GM23338 (cell line): ENCODE measurements at regions not wholly inside any gene's neighbourhood (a gene's known extent, or its start where the extent isn't known, plus 50 kb on each side); places are given as distances from the start of the nearest gene placed in this dataset.

Source experiments
- ATAC-seq: fragments of 200-7000 bp; cut with Tn5 transposase; 3 replicates; pipeline ENCODE4 v1.9.1; 2020
- DNase-seq: peaks from one replicate; pipeline ENCODE4 v3.0.0-alpha.2; 2015; ENCODE audit warnings: low spot score
- H2AFZ ChIP-seq: fragments of 200-600 bp; sonication (generic); 2 replicates; pipeline ENCODE4 v1.8.0; 2016; ENCODE audit warnings: antibody characterized with exemption, mild to moderate bottlenecking, moderate library complexity
- H3F3A ChIP-seq: fragments of 200-600 bp; sonication (generic); replicated peaks from 2 replicates; pipeline ENCODE4 v1.8.0; 2017; ENCODE audit warnings: antibody characterized with exemption, mixed run types, low read depth
- H3K27ac ChIP-seq: fragments of 200-600 bp; sonication (generic); 2 replicates; pipeline ENCODE4 v1.6.1; 2016; ENCODE audit warnings: low read depth
- H3K27me3 ChIP-seq: fragments of 200-600 bp; sonication (generic); 2 replicates; pipeline ENCODE4 v1.8.0; 2016; ENCODE audit warnings: mild to moderate bottlenecking, mixed run types, moderate library complexity; ENCODE audit not compliant: insufficient read depth
- H3K36me3 ChIP-seq: fragments of 200-600 bp; sonication (generic); 2 replicates; pipeline ENCODE4 v1.8.0; 2016; ENCODE audit warnings: mild to moderate bottlenecking; ENCODE audit not compliant: insufficient read depth
- H3K4me1 ChIP-seq: fragments of 200-600 bp; sonication (generic); 2 replicates; pipeline ENCODE4 v1.8.0; 2016; ENCODE audit warnings: mild to moderate bottlenecking, moderate library complexity; ENCODE audit not compliant: insufficient read depth
- H3K4me2 ChIP-seq: fragments of 200-600 bp; sonication (generic); 2 replicates; pipeline ENCODE4 v1.7.1; 2017; ENCODE audit warnings: mixed run types
- H3K4me3 ChIP-seq: fragments of 200-600 bp; sonication (generic); 2 replicates; pipeline ENCODE4 v1.6.1; 2016; ENCODE audit warnings: mixed run types
- H3K79me2 ChIP-seq: fragments of 200-600 bp; sonication (generic); replicated peaks from 2 replicates; pipeline ENCODE4 v1.8.0; 2017; ENCODE audit warnings: mild to moderate bottlenecking; ENCODE audit not compliant: insufficient read depth
- H3K9me2 ChIP-seq: fragments of 200-600 bp; sonication (generic); 2 replicates; pipeline ENCODE4 v1.8.0; 2017; ENCODE audit not compliant: insufficient read depth
- H4K20me1 ChIP-seq: fragments of 200-600 bp; sonication (generic); replicated peaks from 2 replicates; pipeline ENCODE4 v1.8.0; 2017; ENCODE audit warnings: mild to moderate bottlenecking; ENCODE audit not compliant: insufficient read depth
- H3K27ac Mint-ChIP-seq: 2 replicates; pipeline ENCODE4 v1.8.0; 2020; ENCODE audit warnings: inconsistent platforms, mild to moderate bottlenecking, moderate library complexity, mixed read lengths
- H3K27me3 Mint-ChIP-seq: 3 replicates; pipeline ENCODE4 v1.8.0; 2022; ENCODE audit warnings: low read depth, mild to moderate bottlenecking, moderate library complexity, mixed read lengths, inconsistent platforms; ENCODE audit not compliant: insufficient read depth, poor library complexity
- H3K36me3 Mint-ChIP-seq: 3 replicates; pipeline ENCODE4 v1.8.0; 2021; ENCODE audit warnings: low read depth, mild to moderate bottlenecking, inconsistent platforms, moderate library complexity, mixed read lengths
- H3K4me1 Mint-ChIP-seq: 3 replicates; pipeline ENCODE4 v1.8.0; 2020; ENCODE audit warnings: mild to moderate bottlenecking, inconsistent platforms, mixed read lengths
- H3K4me3 Mint-ChIP-seq: 3 replicates; pipeline ENCODE4 v1.8.0; 2021; ENCODE audit warnings: moderate library complexity, mild to moderate bottlenecking, inconsistent platforms, mixed read lengths
- H3K9me3 Mint-ChIP-seq: 3 replicates; pipeline ENCODE4 v1.8.0; 2020; ENCODE audit warnings: moderate library complexity, mild to moderate bottlenecking, inconsistent platforms, mixed read lengths
- CREB1 ChIP-seq: fragments of 250-450 bp; sonication (Bioruptor Pico); IDR thresholded peaks from 2 replicates; pipeline ENCODE4 v1.5.0; 2020; ENCODE audit warnings: low read depth, mild to moderate bottlenecking, moderate library complexity
- JUNB ChIP-seq: IDR thresholded peaks from one replicate; pipeline ENCODE4 v1.6.1; 2016; ENCODE audit warnings: antibody characterized with exemption; ENCODE audit not compliant: unreplicated experiment
- NANOG ChIP-seq: IDR thresholded peaks from 2 replicates; pipeline ENCODE4 v1.6.1; 2016; ENCODE audit warnings: antibody characterized with exemption, borderline replicate concordance
- POLR2AphosphoS5 ChIP-seq: IDR thresholded peaks from 2 replicates; pipeline ENCODE4 v1.6.1; 2016; ENCODE audit warnings: antibody characterized with exemption, low read depth
- TF ChIP-seq, protein P1 (sequence below): fragments of 250-450 bp; sonication (Bioruptor Pico); IDR thresholded peaks from 2 replicates; pipeline ENCODE4 v1.5.0; 2020; ENCODE audit warnings: mild to moderate bottlenecking, moderate library complexity
- TF ChIP-seq, protein P2 (sequence below), 2 experiments: fragments of 200-600 bp in 1 of 2; sonication (generic) in 1 of 2; conservative IDR thresholded peaks; 2 replicates each; pipeline versions ENCODE4 v1.5.1 to v1.6.1; 2016 to 2017; ENCODE audit warnings: antibody characterized with exemption in 2 of 2, low read depth in 2 of 2, mild to moderate bottlenecking in 2 of 2, moderate library complexity in 1 of 2
- TF ChIP-seq, protein P3 (sequence below): IDR thresholded peaks from 2 replicates; pipeline ENCODE4 v1.6.1; 2016; ENCODE audit warnings: antibody characterized with exemption

DNA sequence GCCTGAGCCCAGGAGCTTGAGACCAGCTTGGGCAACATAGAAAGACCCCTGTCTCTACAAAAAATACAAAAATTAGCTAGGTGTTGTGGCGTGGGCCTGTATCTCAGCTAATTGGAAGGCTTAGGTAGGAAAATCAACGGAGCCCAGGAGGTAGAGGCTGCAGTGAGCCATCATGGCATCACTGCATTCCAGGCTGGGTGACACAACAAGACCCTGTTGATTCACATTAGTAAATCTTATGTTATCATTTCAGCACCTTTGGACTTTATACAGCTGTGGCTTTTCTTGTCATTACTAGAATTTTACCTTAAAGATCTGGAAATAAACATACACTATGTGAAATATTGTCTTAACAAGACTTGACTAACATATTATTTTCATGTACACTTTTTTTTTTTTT, 185.0 kb downstream of the ZNF608 start (continued):
- TF ChIP-seq, protein P1, sequence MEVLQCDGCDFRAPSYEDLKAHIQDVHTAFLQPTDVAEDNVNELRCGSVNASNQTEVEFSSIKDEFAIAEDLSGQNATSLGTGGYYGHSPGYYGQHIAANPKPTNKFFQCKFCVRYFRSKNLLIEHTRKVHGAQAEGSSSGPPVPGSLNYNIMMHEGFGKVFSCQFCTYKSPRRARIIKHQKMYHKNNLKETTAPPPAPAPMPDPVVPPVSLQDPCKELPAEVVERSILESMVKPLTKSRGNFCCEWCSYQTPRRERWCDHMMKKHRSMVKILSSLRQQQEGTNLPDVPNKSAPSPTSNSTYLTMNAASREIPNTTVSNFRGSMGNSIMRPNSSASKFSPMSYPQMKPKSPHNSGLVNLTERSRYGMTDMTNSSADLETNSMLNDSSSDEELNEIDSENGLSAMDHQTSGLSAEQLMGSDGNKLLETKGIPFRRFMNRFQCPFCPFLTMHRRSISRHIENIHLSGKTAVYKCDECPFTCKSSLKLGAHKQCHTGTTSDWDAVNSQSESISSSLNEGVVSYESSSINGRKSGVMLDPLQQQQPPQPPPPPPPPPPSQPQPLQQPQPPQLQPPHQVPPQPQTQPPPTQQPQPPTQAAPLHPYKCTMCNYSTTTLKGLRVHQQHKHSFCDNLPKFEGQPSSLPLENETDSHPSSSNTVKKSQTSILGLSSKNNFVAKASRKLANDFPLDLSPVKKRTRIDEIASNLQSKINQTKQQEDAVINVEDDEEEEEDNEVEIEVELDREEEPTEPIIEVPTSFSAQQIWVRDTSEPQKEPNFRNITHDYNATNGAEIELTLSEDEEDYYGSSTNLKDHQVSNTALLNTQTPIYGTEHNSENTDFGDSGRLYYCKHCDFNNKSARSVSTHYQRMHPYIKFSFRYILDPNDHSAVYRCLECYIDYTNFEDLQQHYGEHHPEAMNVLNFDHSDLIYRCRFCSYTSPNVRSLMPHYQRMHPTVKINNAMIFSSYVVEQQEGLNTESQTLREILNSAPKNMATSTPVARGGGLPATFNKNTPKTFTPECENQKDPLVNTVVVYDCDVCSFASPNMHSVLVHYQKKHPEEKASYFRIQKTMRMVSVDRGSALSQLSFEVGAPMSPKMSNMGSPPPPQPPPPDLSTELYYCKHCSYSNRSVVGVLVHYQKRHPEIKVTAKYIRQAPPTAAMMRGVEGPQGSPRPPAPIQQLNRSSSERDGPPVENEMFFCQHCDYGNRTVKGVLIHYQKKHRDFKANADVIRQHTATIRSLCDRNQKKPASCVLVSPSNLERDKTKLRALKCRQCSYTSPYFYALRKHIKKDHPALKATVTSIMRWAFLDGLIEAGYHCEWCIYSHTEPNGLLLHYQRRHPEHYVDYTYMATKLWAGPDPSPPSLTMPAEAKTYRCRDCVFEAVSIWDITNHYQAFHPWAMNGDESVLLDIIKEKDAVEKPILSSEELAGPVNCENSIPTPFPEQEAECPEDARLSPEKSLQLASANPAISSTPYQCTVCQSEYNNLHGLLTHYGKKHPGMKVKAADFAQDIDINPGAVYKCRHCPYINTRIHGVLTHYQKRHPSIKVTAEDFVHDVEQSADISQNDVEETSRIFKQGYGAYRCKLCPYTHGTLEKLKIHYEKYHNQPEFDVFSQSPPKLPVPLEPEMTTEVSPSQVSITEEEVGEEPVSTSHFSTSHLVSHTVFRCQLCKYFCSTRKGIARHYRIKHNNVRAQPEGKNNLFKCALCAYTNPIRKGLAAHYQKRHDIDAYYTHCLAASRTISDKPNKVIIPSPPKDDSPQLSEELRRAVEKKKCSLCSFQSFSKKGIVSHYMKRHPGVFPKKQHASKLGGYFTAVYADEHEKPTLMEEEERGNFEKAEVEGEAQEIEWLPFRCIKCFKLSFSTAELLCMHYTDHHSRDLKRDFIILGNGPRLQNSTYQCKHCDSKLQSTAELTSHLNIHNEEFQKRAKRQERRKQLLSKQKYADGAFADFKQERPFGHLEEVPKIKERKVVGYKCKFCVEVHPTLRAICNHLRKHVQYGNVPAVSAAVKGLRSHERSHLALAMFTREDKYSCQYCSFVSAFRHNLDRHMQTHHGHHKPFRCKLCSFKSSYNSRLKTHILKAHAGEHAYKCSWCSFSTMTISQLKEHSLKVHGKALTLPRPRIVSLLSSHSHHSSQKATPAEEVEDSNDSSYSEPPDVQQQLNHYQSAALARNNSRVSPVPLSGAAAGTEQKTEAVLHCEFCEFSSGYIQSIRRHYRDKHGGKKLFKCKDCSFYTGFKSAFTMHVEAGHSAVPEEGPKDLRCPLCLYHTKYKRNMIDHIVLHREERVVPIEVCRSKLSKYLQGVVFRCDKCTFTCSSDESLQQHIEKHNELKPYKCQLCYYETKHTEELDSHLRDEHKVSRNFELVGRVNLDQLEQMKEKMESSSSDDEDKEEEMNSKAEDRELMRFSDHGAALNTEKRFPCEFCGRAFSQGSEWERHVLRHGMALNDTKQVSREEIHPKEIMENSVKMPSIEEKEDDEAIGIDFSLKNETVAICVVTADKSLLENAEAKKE (CRISPR knock-in tag) = no peak
- no peak for TF ChIP-seq JUNB

- Histone ChIP-seq H4K20me1 (no peaks in the 10 kb centered on the region), H3K36me3 (no peaks in the 10 kb centered on the region), H3K4me1 (peaks cover 2% of the 10 kb centered on the region; the same call in 1 of the 2 replicates), H3K27me3 (peaks cover 1% of the 10 kb centered on the region; the same call in 1 of the 2 replicates), H3K4me3 (no peak overlapping the region), H3F3A (no peaks in the 10 kb centered on the region), H3K4me2 (no peak overlapping the region), H2AFZ (no peak overlapping the region), H3K79me2 (no peaks in the 10 kb centered on the region), H3K9me2 (no peaks in the 10 kb centered on the region), H3K27ac (no peak overlapping the region)
- H3K9me3 Mint-ChIP-seq = no peaks in the 10 kb centered on the region; the same call in 2 of the 3 replicates
- ATAC-seq (no peak), DNase-seq (no peak)
- H3K27ac Mint-ChIP-seq = no peak overlapping the region
- peaks cover 6% of the 10 kb centered on the region; the same call in 1 of the 3 replicates for H3K36me3 Mint-ChIP-seq
- H3K27me3 Mint-ChIP-seq = peaks cover 5% of the 10 kb centered on the region
- H3K4me1 Mint-ChIP-seq = peaks cover 1% of the 10 kb centered on the region; the same call in 2 of the 3 replicates
- no peak overlapping the region for H3K4me3 Mint-ChIP-seq
- TF ChIP-seq JUNB (no peak), POLR2AphosphoS5 (no peak), NANOG (no peak), CREB1 (CRISPR knock-in tag) (no peak)
- TF ChIP-seq, protein P2, sequence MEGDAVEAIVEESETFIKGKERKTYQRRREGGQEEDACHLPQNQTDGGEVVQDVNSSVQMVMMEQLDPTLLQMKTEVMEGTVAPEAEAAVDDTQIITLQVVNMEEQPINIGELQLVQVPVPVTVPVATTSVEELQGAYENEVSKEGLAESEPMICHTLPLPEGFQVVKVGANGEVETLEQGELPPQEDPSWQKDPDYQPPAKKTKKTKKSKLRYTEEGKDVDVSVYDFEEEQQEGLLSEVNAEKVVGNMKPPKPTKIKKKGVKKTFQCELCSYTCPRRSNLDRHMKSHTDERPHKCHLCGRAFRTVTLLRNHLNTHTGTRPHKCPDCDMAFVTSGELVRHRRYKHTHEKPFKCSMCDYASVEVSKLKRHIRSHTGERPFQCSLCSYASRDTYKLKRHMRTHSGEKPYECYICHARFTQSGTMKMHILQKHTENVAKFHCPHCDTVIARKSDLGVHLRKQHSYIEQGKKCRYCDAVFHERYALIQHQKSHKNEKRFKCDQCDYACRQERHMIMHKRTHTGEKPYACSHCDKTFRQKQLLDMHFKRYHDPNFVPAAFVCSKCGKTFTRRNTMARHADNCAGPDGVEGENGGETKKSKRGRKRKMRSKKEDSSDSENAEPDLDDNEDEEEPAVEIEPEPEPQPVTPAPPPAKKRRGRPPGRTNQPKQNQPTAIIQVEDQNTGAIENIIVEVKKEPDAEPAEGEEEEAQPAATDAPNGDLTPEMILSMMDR (conservative IDR thresholded peaks at IDR 0.05; ENCODE audit: low read depth in 2 of 2) = no peak
- TF ChIP-seq, protein P1 (CRISPR knock-in tag) = no peak
- TF ChIP-seq, protein P3, sequence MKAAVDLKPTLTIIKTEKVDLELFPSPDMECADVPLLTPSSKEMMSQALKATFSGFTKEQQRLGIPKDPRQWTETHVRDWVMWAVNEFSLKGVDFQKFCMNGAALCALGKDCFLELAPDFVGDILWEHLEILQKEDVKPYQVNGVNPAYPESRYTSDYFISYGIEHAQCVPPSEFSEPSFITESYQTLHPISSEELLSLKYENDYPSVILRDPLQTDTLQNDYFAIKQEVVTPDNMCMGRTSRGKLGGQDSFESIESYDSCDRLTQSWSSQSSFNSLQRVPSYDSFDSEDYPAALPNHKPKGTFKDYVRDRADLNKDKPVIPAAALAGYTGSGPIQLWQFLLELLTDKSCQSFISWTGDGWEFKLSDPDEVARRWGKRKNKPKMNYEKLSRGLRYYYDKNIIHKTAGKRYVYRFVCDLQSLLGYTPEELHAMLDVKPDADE = no peak
These were observed 186.1 kb downstream of the ZNF608 start for GRCh38 chr5:124560370-124560769.
